Fibroblast of skin of left quadriceps (primary cell): ENCODE measurements at regions not wholly inside any gene's neighbourhood (a gene's known extent, or its start where the extent isn't known, plus 50 kb on each side); places are given as distances from the start of the nearest gene placed in this dataset.
"Not testable (repeated sequence)": the region's sequence is repeated elsewhere in the genome, so short reads cannot be mapped to it uniquely, and the experiment has no call there.

ENCODE experiments used
- DNase-seq, 2 experiments: peaks; one replicate each; pipeline ENCODE4 v3.0.0-alpha.2; 2013; ENCODE audit warnings: low read depth in 2 of 2

- no peak for DNase-seq
Observed at GRCh38 chr13:22964245-22964966, 216.4 kb upstream of the SGCG start.

DNA sequence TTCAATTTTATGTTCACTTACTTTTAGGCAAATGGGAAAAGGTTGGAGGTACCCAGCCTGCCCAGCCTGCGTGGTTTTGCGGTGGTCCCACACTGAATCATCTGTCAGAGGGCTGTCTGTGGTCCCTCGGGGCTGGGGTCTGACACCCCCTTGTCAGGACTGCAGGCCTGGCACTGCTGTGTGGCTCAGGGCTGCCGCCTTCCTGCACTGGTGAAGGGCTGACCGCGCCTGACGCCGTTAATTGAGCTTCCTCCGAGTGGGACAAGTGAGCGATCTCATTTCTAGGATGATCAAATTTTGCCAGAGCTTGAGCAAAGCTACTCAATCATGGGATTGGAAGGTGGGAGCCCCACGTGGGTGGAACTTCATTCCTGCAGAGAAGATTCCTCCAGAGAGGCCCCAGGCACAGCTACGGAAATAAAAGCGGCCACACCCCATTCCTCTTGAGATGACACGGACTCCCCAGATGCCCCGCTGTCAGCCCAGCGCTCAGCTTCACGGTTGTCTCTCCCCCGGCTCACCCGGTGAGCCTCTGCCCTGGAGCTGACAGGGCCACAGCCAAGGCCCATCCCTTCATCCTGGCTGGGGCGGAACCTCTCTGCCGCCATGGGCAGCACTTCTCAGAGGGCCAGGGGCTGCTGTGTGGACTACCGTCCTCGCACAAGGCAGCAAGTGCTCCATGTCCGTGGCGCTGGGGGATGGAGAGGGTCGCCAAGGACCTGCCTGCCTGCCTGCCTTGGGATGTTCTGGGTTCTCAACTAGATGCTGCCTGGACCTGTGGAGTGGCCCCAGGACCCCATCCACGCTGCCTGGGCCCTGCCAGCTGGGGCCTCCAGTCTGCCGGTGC, 215.5 kb upstream of the SGCG start:
- not testable (repeated sequence) for DNase-seq

DNA sequence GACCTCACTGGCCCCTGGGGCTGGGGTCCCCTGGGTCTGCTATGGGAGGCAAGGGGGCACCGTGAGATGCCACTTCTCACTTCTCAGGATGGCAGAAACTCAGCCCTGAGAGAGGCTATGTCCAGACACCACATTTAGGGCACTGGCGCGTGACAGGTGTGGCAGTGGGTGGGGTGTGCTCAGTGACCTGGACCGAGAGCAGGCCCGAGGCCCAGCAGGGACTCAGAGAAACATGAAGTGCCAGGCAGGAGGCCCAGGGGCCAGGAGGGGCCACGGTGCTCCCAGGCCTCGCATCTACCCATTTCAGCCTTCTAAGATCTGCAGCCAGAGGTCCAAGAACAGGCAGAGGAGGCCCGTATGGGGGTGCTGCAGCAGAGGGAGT, 214.9 kb upstream of the SGCG start:
- not testable (repeated sequence) for DNase-seq

GRCh38 chr13:22966753-22967152, 214.0 kb upstream of the SGCG start:
- DNase-seq, result not testable (repeated sequence)

DNA sequence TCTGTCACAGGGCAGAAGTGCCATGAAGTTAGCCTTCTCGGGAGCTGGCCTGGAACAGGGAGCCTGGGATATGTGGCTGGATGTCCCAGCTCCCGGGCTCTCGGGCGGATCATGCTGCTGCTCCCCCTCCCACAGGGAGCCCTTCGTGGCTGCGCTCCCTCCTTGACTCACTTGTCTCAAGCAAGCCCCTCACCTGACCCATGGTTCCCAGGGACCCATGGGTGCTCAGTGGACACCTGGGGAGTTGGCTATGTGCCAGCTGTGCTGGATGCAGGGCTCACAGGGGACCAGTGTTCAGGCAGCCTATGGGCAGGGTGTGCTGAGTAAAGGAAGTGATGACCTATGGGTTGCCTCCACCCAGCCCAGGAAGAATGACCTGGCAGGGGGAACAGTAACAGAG, 213.1 kb upstream of the SGCG start:
- no peak for DNase-seq

- no peak for DNase-seq
Observed at GRCh38 chr13:22979952-22980351, 200.8 kb upstream of the SGCG start.

- DNase-seq, result no peak
Observed at GRCh38 chr13:22980936-22981335, 199.8 kb upstream of the SGCG start.

DNA sequence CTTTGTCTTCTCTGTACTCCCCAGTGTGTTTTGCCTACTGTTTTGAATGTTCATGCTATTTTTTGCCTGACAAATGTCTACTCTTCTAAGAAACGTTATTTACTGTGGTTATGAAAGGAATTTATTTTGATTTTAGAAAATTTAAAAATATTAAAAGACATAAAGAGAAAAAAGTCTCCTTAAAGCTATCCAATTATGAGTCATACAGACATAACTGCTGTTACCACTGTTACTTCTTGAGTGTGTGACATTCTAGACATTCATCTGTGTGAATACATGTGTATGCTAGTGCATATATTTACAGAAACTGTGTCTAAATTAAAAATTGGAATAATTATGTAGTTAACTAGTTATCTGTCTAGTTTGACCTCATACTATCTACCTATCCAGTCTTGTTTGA, 187.6 kb upstream of the SGCG start:
- DNase-seq, result no peak

GRCh38 chr13:23003446-23003845, 177.3 kb upstream of the SGCG start:
- DNase-seq, result no peak

GRCh38 chr13:23007426-23007825, 173.4 kb upstream of the SGCG start:
- DNase-seq, result no peak

GRCh38 chr13:23018143-23018542, 162.6 kb upstream of the SGCG start:
- DNase-seq, result no peak

- DNase-seq, result peak; percentile 8 to 9
Observed at GRCh38 chr13:23020246-23020843, 160.4 kb upstream of the SGCG start.

DNA sequence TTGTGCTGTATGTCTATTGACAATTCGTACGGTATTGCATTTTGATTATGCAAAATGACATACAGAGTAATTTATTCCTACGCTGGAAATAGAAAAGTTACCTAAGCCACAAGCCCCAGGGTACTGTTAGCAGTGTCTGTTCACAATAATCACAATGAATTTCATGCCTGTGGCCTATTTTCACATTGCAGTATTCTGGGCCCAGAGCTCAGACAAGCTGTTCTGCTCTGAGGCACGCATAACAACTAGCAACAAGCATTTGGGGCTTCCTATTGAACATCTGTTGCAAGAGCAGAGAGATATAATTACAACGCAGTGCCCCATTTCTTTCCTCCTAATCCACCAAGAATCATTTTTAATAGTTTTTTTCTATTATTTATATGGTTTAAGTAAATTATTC, 158.9 kb upstream of the SGCG start:
- DNase-seq, result no peak

- no peak for DNase-seq
Observed at GRCh38 chr13:23022704-23023103, 158.1 kb upstream of the SGCG start.

DNA sequence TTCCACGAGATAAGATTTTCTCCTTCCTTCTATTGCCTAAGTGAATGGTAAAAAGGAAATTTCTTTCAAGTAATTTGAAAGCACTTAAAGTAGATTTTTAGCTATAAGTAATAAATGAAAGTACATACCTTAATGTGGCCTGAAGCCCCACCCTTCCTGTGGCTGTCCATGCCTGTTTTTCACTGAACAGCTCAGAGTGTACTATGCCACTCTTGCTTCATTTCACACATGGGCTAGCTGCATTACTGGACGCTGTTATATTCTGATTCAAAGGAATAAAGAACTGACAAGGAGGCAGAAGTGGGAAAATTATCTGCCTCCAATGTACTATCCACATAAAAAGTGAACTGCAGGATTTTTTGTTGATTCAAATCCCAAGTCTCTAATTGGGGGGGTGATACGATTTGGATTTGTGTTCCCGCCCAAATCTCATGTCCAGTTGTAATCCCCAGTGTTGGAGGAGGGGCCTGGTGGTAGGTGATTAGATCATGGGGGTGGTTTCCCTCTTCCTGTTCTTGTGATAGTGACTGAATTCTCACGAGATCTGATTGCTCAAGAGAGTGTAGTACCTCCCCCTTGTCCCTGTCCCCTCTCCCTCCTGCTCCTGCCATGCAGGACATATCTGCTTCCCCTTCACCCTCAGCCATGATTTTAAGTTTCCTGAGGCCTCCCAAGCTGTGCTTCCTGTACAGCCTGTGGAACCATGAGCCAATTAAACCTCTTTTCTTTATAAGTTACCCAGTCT, 154.7 kb upstream of the SGCG start:
- no peak for DNase-seq

DNA sequence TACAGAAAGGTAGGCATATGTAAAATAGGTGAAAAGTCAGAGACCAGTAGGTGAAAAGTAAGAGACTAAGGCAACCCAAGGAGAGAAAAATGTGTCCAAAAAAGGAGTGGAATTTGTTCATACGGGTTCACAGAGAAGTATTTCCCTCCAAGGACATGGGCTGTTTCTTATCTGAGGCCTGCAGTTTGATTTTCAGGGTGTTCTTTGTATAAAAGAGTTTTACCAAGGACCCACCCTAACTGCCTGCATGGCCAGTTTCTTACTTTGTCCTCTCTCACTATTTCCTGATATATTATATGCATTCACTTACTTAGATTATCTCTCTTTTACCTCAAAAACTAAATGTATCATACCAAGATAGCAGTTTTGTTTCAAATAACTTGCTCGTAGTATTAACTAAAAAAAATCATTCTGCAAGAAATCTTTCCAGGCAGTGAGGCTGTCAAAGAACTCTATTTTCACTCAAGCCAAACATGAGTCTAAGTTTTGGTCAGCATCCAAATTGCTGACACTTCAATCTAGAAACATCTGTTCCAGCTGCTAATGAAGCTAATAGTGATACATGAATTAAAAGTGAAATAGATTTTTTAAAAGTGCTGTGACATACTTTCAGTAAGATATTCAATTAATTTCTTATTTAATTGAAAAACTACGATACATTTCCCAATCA, 141.4 kb upstream of the SGCG start:
- no peak for DNase-seq

- DNase-seq, result no peak
Observed at GRCh38 chr13:23042181-23042580, 138.6 kb upstream of the SGCG start.

- DNase-seq, result no peak
Observed at GRCh38 chr13:23044906-23045305, 135.9 kb upstream of the SGCG start.

DNA sequence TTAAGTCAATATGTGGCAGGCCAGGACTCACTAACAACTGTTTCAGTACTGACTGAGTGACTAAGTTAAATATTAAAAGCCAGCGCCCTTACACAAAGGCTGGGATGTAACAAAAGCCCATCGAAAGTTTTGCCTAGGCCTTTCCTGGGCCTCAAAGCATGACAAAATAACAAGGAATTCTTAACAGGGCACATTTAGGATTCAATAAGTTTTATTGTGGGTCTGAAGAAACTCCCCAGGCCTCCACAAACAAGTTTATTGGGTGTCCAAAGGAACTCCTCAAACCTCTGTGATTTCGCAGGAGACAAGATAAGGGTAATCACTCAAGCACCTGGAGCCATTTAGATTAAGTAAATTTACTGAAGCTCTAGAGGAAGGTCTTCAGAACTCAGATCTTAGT, 130.7 kb upstream of the SGCG start:
- DNase-seq, result no peak

GRCh38 chr13:23053711-23054110, 127.1 kb upstream of the SGCG start:
- DNase-seq, result not testable (repeated sequence)

GRCh38 chr13:23059173-23059572, 121.6 kb upstream of the SGCG start:
- no peak for DNase-seq

- DNase-seq, result no peak
Observed at GRCh38 chr13:23060959-23061358, 119.8 kb upstream of the SGCG start.
